ENCODE measurements at regions not wholly inside any gene's neighbourhood (a gene's known extent, or its start where the extent isn't known, plus 50 kb on each side); places are given as distances from the start of the nearest gene placed in this dataset.
"Not testable (repeated sequence)": the region's sequence is repeated elsewhere in the genome, so short reads cannot be mapped to it uniquely, and the experiment has no call there.

- intact Hi-C loops (cut with DNase I): no loop called here
- peak in 1 of 10 donors; percentile 73 for DNase-seq
These were observed 145.4 kb upstream of the SFSWAP start for GRCh38 chr12:131565267-131566015.

GRCh38 chr12:131568336-131568735, 142.6 kb upstream of the SFSWAP start:
- intact Hi-C loops (cut with DNase I): no loop called here
- DNase-seq: no peak

- DNase-seq: peak in 1 of 10 donors; percentile 52
- intact Hi-C loops (cut with DNase I): no loop called here
These were observed 140.3 kb upstream of the SFSWAP start for GRCh38 chr12:131570596-131570995.

DNA sequence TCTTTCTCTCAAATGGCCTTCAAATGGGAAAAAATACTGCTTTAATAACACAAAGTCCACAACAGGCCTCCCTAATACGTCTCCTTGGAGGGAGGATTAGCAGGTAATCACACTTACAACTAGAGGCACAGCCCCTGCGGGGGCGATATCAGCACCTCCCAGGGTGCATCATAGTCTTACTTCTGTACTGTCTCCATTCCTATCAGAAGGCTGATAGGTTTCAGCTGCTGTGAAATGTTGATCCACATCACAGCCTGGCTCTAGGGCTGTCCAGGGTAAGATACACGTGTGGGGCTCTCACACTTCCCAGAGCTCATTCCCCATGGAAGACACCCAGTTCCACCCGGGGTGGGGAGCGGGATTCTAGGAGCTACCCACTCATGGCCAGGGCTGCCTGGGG, 139.1 kb upstream of the SFSWAP start:
- intact Hi-C loops (cut with DNase I): no loop called here
- peak in 1 of 10 donors; percentile 41 for DNase-seq

DNA sequence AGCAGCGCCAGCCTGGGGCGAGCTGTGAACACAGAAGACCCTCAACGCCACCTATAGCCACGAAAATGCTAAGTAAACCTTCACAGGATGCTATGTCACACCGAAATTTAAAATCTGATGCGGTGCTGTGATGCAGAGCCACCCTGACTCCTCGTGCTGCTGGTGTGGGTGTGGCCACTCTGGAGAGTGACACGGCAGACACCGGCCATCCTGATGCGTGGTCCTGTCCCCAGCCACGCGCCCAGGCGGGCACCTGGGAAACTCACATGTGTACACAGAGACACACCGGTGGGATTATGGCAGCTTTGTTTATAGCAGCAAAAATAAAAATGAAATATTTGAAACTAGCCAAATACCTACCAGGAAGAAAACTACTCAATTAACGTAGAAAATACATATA, 138.3 kb upstream of the SFSWAP start:
- peak in 1 of 10 donors; percentile 71 for DNase-seq
- intact Hi-C loops (cut with DNase I): no loop called here

DNA sequence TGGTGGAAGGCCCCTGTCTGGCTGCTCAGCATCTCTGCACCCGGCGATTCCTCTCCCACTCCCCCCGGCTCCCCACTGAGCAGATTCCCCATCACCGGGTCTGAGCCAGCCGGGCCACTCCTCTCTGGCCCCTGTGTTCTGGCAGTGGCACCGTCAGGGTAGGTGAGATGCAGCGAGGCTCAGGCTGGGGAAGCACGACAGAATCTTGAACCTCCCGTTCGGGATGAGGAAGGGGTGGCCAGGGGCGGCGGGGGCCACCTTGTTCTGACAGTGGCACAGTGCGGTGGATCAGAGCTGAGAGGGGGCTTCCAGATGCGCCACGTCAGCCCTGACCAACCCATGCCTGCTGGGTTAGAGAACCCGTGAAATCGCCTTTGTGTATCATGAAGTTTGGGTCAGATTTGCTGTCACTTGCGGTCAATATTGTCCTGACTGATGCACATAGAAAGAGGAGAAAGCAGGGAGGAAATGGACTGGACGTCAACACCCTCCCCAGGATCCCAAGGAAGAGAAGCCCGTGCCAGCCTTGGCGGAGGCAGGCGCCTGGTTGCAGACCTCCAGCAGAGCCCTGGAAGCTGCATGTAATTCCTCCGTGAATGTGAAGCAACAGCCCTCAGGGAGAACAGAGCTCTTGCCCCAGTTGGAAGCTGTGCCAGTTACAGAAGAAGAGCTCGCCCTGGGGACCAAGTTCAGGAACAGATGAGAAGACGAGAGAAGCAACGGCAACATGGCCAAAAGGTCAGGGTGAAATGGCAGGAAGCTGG, 137.1 kb upstream of the SFSWAP start:
- intact Hi-C loops (cut with DNase I): no loop called here
- peak in 1 of 10 donors; percentile 80 for DNase-seq

- DNase-seq: peak in 1 of 10 donors; percentile 31
- intact Hi-C loops (cut with DNase I): no loop called here
These were observed 136.5 kb upstream of the SFSWAP start for GRCh38 chr12:131574395-131574771.

DNA sequence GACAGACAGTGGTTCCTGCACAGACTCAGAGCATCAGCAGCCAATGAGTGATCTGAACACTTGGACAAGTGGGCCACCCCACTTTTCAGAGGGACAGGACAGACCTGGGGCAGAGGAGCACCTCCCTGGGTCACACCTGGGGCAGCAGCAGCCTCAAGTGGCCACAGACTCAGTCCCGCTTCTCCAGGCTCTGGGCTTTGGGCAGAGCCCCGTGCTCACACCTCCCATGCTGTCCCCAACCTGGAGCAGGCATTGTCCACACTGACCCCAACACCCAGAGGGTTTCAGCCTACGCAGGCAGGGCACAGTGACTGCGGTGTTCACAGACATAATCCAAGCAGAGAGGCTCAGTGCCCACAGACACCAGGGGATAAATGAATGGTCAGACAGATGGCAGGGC, 135.5 kb upstream of the SFSWAP start:
- DNase-seq: peak in 1 of 10 donors; percentile 42
- intact Hi-C loops (cut with DNase I): no loop called here

DNA sequence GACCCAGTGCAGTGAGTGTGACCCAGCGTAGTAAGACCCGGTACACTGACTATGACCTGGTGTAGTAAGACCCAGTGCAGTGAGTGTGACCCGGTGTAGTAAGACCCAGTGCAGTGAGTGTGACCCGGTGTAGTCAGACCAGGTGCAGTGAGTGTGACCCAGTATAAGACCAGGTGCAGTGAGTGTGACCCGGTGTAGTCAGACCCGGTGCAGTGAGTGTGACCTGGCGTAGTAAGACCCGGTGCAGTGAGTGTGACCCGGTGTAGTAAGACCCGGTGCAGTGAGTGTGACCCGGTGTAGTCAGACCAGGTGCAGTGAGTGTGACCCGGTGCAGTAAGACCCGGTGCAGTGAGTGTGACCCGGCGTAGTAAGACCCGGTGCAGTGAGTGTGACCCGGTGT, 134.2 kb upstream of the SFSWAP start:
- intact Hi-C loops (cut with DNase I): not testable (repeated sequence)

GRCh38 chr12:131577766-131578165, 133.1 kb upstream of the SFSWAP start:
- intact Hi-C loops (cut with DNase I): no loop called here
- no peak for DNase-seq

More for the DNA sequence above, 134.2 kb upstream of the SFSWAP start:
- peak in 1 of 10 donors; percentile 24 for DNase-seq

DNA sequence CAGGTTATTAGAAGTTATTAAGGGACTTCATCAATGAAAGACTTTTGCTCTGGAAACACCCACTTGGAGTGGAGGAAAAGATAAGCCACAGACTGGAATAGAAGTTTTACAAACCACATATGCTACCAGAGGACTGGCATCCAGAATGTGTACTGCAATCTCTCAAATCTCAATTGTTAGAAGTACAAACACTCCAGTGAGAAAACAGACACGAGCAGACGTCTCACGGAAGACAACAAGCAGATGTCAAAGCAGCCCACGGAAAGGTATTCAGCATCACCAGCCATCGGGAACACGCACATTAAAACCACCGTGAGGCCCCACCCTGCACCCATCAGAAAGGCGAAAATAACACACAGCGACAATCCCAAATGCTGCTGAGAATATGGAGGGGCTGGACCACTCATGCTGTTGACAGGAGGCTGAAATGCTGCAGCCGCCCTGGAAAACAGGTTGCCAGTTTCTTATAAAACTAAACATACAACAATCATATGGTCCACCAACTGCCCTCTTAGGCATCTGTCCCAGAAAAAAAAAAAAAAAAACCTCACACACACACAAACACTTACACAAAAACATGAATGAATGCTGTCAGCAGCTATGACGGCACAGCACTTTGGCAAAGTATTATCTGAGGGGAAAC, 131.9 kb upstream of the SFSWAP start:
- intact Hi-C loops (cut with DNase I): no loop called here
- peak in 1 of 10 donors; percentile 19 for DNase-seq

GRCh38 chr12:131583090-131583712, 127.7 kb upstream of the SFSWAP start:
- no peak for DNase-seq
- intact Hi-C loops (cut with DNase I): no loop called here

- DNase-seq: no peak
- intact Hi-C loops (cut with DNase I): no loop called here
These were observed 124.6 kb upstream of the SFSWAP start for GRCh38 chr12:131586269-131586668.

DNA sequence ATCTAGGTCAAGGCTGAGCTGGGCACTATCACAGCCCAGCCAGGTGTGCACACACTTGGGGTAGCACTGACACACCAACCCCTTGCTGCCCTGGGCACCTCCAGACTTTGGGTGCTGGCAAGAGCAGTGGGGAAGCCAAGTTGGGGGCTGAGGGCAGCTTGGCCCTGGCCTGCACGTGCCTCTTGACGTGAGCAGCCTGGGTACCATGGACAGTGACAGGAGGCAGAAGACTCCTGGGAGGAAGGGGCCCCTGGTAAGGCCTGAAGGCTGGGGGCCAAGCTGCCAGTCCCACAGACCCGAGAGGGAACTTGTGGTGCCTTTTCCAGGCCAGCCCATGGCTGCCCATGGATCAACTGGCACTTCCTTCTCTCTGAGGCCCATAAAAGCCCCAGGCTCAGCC, 124.1 kb upstream of the SFSWAP start:
- intact Hi-C loops (cut with DNase I): no loop called here
- peak in 1 of 10 donors; percentile 68 for DNase-seq

DNA sequence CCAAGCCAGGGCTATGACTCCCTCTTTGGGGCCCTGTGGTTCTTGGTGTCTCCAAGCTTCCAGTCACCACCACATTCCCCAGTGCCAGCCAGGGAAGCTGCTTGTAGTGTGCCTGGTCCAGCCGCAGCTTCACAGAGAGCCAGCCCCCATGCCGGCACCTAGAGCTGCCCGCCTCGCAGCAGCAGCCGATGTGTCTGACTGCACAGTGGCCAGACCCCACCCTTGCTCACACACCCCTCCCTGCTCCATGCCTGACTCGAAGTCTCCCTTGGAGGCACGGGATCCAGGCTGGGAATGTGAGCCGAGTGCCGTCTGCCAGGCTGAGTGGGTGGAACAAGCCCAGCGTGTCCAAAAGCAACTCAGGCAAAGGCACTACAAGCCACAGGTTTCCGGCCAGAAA, 123.3 kb upstream of the SFSWAP start:
- intact Hi-C loops (cut with DNase I): no loop called here
- DNase-seq: peak in 1 of 10 donors; percentile 79

DNA sequence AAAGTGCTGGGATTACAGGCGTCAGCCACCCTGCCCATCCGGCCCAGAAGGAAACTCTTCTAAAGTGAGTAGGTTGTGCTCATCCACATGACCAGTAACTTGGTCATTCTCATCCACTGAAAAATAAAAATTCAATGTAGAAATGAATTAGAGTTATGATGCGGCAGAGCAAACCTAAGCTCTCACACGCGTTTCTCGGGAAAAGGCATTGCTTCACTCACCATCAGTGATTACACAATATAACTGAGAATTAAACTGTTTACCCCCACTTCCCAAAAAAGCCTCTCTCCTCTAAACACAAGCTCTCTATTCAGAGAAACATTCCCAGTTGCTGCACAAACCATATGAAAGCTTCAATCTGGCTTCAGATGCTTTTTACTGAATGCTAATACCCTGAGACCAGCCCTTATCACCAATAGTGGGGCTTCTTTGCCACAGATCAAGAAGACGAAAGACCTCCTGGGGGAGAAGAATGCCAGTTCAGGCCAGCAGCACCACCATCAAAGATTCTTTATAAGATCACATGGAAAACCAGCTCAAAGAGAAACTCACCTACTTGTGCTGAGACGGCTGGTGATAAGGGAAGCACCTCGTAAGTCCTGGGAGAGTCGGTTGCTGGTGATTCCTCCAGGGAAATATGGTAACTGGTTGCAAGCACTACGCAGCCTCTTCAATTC, 121.5 kb upstream of the SFSWAP start:
- intact Hi-C loops (cut with DNase I): no loop called here
- DNase-seq: peak in 1 of 10 donors; percentile 7

- intact Hi-C loops (cut with DNase I): no loop called here
- DNase-seq: peak in 1 of 10 donors; percentile 27
These were observed 120.9 kb upstream of the SFSWAP start for GRCh38 chr12:131589966-131590365.

GRCh38 chr12:131591136-131591535, 119.8 kb upstream of the SFSWAP start:
- peak in 1 of 10 donors; percentile 31 for DNase-seq
- intact Hi-C loops (cut with DNase I): no loop called here

DNA sequence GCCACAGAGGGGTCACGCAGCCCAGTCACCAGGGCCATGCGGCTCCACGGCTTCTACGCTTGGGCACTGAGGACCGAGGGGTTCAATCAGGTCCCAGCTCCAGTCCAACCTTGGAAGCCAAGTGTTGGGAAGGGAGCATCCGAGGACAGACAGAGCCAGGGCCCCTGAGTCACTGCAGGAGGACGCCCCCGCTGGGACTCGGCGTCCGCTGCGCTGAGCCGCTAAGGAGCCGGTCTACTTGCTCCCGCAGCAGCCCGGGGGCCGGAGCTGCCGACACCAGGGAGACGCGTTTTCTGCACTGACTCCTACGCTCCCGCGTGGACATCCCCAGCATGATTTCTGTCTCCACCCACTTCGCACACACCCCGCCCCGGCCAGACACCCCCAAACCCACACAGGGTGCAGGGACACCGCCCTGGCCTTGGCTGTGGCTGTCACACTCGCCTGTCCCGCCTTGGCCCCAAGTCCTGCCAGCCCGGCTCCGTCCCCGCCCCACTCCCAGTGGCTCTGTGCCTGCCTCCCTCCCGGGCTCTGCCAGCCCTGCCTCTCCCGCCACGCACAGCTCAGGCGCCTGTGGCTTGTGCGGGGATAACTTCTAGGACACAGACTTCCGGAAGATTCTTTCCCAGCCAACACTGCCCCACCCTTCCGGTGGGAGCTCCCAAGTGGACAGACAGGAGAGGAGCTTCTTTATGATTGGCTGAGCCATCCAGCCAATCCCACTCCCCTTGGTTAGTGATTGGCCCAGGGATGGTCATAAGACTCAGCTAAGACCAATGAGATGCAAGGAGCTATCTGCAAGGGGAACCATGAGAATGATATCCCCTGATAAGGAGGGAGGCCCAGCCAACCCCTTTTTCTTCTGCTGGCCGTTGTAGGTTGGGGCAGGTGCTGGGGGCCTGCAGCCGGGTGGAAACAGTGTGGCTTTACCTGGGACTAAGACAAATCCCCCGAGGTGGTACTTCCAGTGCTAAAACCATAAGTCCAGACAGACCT, 118.9 kb upstream of the SFSWAP start:
- intact Hi-C loops (cut with DNase I): no loop called here
- DNase-seq: peak in 1 of 10 donors; percentile 78
